IMR-90 (cell line): ENCODE measurements at regions not wholly inside any gene's neighbourhood (a gene's known extent, or its start where the extent isn't known, plus 50 kb on each side); places are given as distances from the start of the nearest gene placed in this dataset.

Experiments
- CEBPB ChIP-seq: IDR thresholded peaks from 2 replicates; pipeline ENCODE4 v1.6.1; 2012; ENCODE audit warnings: low read depth, low read length, improper control_type of control experiment
- MXI1 ChIP-seq: IDR thresholded peaks from 2 replicates; pipeline ENCODE4 v1.6.1; 2012; ENCODE audit warnings: low read depth, mild to moderate bottlenecking, low read length, moderate library complexity, borderline replicate concordance
- POLR2A ChIP-seq: IDR thresholded peaks from 2 replicates; pipeline ENCODE4 v1.6.1; 2012; ENCODE audit warnings: mild to moderate bottlenecking, low read depth, low read length
- RCOR1 ChIP-seq: IDR thresholded peaks from 2 replicates; pipeline ENCODE4 v1.6.1; 2012; ENCODE audit warnings: mild to moderate bottlenecking, low read length, improper control_type of control experiment; ENCODE audit not compliant: insufficient replicate concordance
- SMC3 ChIP-seq: fragments of 150-350 bp; IDR thresholded peaks from 2 replicates; pipeline ENCODE4 v1.6.1; 2016; ENCODE audit warnings: low read depth, mild to moderate bottlenecking, antibody characterized with exemption, low read length, moderate library complexity
- TF ChIP-seq, protein P1 (sequence below): conservative IDR thresholded peaks from 2 replicates; pipeline ENCODE4 v1.5.1; 2012; ENCODE audit warnings: mild to moderate bottlenecking, low read depth, low read length, improper control_type of control experiment
- TF ChIP-seq, protein P2 (sequence below): fragments of 150-350 bp; IDR thresholded peaks from 2 replicates; pipeline ENCODE4 v1.6.1; 2017; ENCODE audit warnings: mild to moderate bottlenecking, antibody characterized with exemption, low read length, low read depth

DNA sequence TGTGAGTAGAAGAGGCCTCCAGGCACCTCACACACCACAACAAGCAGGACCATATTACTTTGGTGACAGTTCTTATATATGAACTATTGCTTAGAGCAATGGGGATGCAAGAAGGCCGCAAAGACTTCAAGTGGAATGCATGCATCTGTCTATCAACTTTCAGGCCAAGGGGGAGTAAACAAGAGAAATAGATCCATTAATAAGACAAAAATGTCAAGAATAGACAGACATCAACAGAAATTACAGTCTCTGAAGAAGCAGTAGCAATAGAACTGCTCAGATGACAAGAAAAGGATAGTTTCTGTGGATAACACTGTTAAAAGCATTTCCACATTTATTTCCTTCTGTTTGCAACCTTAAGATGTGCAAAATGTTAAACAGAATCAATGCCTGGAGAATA lies 1057.7 kb downstream of the UQCRFS1 start:
- TF ChIP-seq, protein P1, sequence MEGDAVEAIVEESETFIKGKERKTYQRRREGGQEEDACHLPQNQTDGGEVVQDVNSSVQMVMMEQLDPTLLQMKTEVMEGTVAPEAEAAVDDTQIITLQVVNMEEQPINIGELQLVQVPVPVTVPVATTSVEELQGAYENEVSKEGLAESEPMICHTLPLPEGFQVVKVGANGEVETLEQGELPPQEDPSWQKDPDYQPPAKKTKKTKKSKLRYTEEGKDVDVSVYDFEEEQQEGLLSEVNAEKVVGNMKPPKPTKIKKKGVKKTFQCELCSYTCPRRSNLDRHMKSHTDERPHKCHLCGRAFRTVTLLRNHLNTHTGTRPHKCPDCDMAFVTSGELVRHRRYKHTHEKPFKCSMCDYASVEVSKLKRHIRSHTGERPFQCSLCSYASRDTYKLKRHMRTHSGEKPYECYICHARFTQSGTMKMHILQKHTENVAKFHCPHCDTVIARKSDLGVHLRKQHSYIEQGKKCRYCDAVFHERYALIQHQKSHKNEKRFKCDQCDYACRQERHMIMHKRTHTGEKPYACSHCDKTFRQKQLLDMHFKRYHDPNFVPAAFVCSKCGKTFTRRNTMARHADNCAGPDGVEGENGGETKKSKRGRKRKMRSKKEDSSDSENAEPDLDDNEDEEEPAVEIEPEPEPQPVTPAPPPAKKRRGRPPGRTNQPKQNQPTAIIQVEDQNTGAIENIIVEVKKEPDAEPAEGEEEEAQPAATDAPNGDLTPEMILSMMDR, result no peak
- TF ChIP-seq POLR2A (no peak), RCOR1 (no peak), SMC3 (no peak), MXI1 (no peak), CEBPB (no peak)
- TF ChIP-seq, protein P2, sequence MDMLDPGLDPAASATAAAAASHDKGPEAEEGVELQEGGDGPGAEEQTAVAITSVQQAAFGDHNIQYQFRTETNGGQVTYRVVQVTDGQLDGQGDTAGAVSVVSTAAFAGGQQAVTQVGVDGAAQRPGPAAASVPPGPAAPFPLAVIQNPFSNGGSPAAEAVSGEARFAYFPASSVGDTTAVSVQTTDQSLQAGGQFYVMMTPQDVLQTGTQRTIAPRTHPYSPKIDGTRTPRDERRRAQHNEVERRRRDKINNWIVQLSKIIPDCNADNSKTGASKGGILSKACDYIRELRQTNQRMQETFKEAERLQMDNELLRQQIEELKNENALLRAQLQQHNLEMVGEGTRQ, result no peak
